A549 (cell line): ENCODE measurements at regions not wholly inside any gene's neighbourhood (a gene's known extent, or its start where the extent isn't known, plus 50 kb on each side); places are given as distances from the start of the nearest gene placed in this dataset.

Source experiments
- CEBPB ChIP-seq, 2 experiments: fragments of >200 bp in 1 of 2; sonication (Bioruptor Twin) in 1 of 2; formaldehyde crosslinking in 1 of 2; IDR thresholded peaks; 2 replicates each; pipeline ENCODE4 v1.6.1; 2012 to 2016
- CHD2 ChIP-seq: fragments of 150-350 bp; IDR thresholded peaks from 2 replicates; pipeline ENCODE4 v1.6.1; 2014; ENCODE audit warnings: low read length; ENCODE audit not compliant: partially characterized antibody
- HMGXB4 ChIP-seq: fragments of 250-450 bp; sonication (Bioruptor Pico); IDR thresholded peaks from 2 replicates; pipeline ENCODE4 v1.5.0; 2021; ENCODE audit warnings: mild to moderate bottlenecking, moderate library complexity, borderline replicate concordance
- KDM1A ChIP-seq: fragments of 200-600 bp; sonication (generic); IDR thresholded peaks from 2 replicates; pipeline ENCODE4 v1.6.1; 2016; ENCODE audit warnings: low read depth, mild to moderate bottlenecking

- no peak for TF ChIP-seq KDM1A
- TF ChIP-seq HMGXB4 = no peak
- no peak for TF ChIP-seq CHD2
- no peak for TF ChIP-seq CEBPB (IDR thresholded peaks at IDR 0.05)
Measured at GRCh38 chr1:65494671-65495070, 74.2 kb downstream of the LEPR start.
